ENCODE measurements at regions not wholly inside any gene's neighbourhood (a gene's known extent, or its start where the extent isn't known, plus 50 kb on each side); places are given as distances from the start of the nearest gene placed in this dataset.

DNA sequence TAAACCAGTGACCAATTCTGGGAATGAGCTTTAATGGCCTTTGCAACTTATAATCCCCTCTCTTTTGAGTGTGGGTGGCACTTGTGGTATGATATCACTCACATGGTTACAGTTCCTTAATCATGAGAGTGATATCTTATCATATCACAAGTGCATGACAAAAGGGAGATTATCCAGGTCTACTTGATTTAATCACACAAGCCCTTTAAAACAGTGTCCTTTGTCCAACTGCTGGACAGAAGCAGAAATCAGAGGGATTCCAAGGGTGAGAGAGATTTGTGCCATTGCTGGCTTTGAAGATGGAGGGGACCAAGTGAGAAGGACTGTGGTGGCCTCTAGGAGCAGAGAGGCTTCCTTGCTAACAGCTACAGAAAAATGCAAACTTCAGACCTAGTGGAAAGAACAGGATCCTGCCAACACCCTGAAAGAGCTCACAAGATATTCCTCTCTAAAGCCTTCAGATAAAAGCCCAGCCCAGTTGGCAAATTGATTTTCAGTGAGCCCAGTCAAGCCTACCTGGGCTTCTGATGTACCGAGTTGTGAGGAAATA, 279.0 kb upstream of the TLE4 start (continued):
- TF ChIP-seq ZSCAN20 (CRISPR knock-in tag; IDR thresholded peaks at IDR 0.05) = no peak

GRCh38 chr9:79300068-79300467, 271.7 kb upstream of the TLE4 start:
- CTCF ChIA-PET = no interaction called here
- ATAC-seq (no peak), DNase-seq (ENCODE audit: low read depth in 1 of 2, low spot score in 1 of 2) (no peak), FAIRE-seq (no peak)
- TF ChIP-seq SMC3 (IDR thresholded peaks at IDR 0.05) (no peak), NPAS2 (CRISPR knock-in tag; IDR thresholded peaks at IDR 0.05; ENCODE audit: borderline replicate concordance) (no peak), EHF (CRISPR knock-in tag; IDR thresholded peaks at IDR 0.05) (no peak), TFCP2L1 (CRISPR knock-in tag; IDR thresholded peaks at IDR 0.05) (no peak), RNF2 (IDR thresholded peaks at IDR 0.05; ENCODE audit: borderline replicate concordance, low read depth) (no peak), CBX2 (IDR thresholded peaks at IDR 0.05; ENCODE audit: borderline replicate concordance, low read depth) (no peak), POLR2AphosphoS2 (conservative IDR thresholded peaks at IDR 0.05; ENCODE audit: low read length) (no peak), SREBF2 (IDR thresholded peaks at IDR 0.05) (no peak), ELK1 (IDR thresholded peaks at IDR 0.05; ENCODE audit: low read depth, low read length) (no peak), POLR2A (IDR thresholded peaks at IDR 0.05; ENCODE audit: low read length) (no peak), CBX8 (IDR thresholded peaks at IDR 0.05) (no peak)
- TF ChIP-seq, protein P1, sequence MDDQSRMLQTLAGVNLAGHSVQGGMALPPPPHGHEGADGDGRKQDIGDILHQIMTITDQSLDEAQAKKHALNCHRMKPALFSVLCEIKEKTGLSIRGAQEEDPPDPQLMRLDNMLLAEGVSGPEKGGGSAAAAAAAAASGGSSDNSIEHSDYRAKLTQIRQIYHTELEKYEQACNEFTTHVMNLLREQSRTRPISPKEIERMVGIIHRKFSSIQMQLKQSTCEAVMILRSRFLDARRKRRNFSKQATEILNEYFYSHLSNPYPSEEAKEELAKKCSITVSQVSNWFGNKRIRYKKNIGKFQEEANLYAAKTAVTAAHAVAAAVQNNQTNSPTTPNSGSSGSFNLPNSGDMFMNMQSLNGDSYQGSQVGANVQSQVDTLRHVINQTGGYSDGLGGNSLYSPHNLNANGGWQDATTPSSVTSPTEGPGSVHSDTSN (IDR thresholded peaks at IDR 0.05) = no peak
- Histone ChIP-seq H3K27ac (no peak overlapping the region), H3K4me2 (no peak overlapping the region), H3K9me3 (no peaks in the 10 kb centered on the region), H3K4me3 (no peak overlapping the region), H3K4me1 (no peaks in the 10 kb centered on the region)
- POLR2A ChIA-PET = no interaction called here
- 78% methylated on average over 6 of the region's 6 CpGs for WGBS (ENCODE audit: missing lambda C conversion rate)

- H3K4me3 ChIP-seq = no peak overlapping the region
- no peak for DNase-seq (ENCODE audit: low read depth in 1 of 2, low spot score in 1 of 2)
- no peaks in the 10 kb centered on the region for H3K4me1 ChIP-seq
- no peak for FAIRE-seq
- H3K27ac ChIP-seq = no peak overlapping the region
- POLR2A ChIA-PET = no interaction called here
- ATAC-seq = no peak
- CTCF ChIA-PET = no interaction called here
- H3K4me2 ChIP-seq = no peak overlapping the region
- H3K9me3 ChIP-seq = no peaks in the 10 kb centered on the region
- TF ChIP-seq, protein P1 (IDR thresholded peaks at IDR 0.05) = no peak
- TF ChIP-seq RNF2 (IDR thresholded peaks at IDR 0.05; ENCODE audit: borderline replicate concordance, low read depth) = no peak
- no peak for TF ChIP-seq NPAS2 (CRISPR knock-in tag; IDR thresholded peaks at IDR 0.05; ENCODE audit: borderline replicate concordance)
- TF ChIP-seq FOSL2 (IDR thresholded peaks at IDR 0.05) = no peak
- no peak for TF ChIP-seq FOSL2 (CRISPR knock-in tag; IDR thresholded peaks at IDR 0.05)
- no peak for TF ChIP-seq FOXS1 (CRISPR knock-in tag; IDR thresholded peaks at IDR 0.05)
- no peak for TF ChIP-seq FOSB (CRISPR knock-in tag; IDR thresholded peaks at IDR 0.05)
- TF ChIP-seq HOXB13 (CRISPR knock-in tag; IDR thresholded peaks at IDR 0.05; ENCODE audit: low read depth) = no peak
- no peak for TF ChIP-seq POLR2A (IDR thresholded peaks at IDR 0.05; ENCODE audit: low read length)
- TF ChIP-seq MAFK (IDR thresholded peaks at IDR 0.05; ENCODE audit: partially characterized antibody) = no peak
- no peak for TF ChIP-seq ZC3H11A (IDR thresholded peaks at IDR 0.05)
- TF ChIP-seq CBX2 (IDR thresholded peaks at IDR 0.05; ENCODE audit: borderline replicate concordance, low read depth) = no peak
- 43% methylated on average over 2 of the region's 2 CpGs for WGBS (ENCODE audit: missing lambda C conversion rate)
Observed at GRCh38 chr9:79301085-79301484, 270.7 kb upstream of the TLE4 start.
